SH-SY5Y (cell line): ENCODE measurements at regions not wholly inside any gene's neighbourhood (a gene's known extent, or its start where the extent isn't known, plus 50 kb on each side); places are given as distances from the start of the nearest gene placed in this dataset.

Experiments
- GATA2 ChIP-seq: IDR thresholded peaks from 2 replicates; pipeline ENCODE4 v1.6.1; 2011; ENCODE audit warnings: mild to moderate bottlenecking, low read depth, low read length
- GATA3 ChIP-seq: IDR thresholded peaks from 2 replicates; pipeline ENCODE4 v1.6.1; 2011; ENCODE audit warnings: low read depth, mild to moderate bottlenecking, low read length, moderate library complexity

GRCh38 chr3:176321099-176321498 is 876.2 kb downstream of the TBL1XR1 start:
- TF ChIP-seq GATA2 (no peak), GATA3 (no peak)
